AG09309 (cell line): ENCODE measurements at regions not wholly inside any gene's neighbourhood (a gene's known extent, or its start where the extent isn't known, plus 50 kb on each side); places are given as distances from the start of the nearest gene placed in this dataset.

Source experiments
- DNase-seq: peaks from one replicate; pipeline ENCODE4 v3.0.0-alpha.2; 2010; ENCODE audit warnings: low read depth
- H3K4me3 ChIP-seq: 2 replicates; pipeline ENCODE4 v1.5.1; 2011; ENCODE audit warnings: mild to moderate bottlenecking, low read depth, low read length, moderate library complexity; ENCODE audit not compliant: control insufficient read depth
- CTCF ChIP-seq: IDR thresholded peaks from 2 replicates; pipeline ENCODE4 v1.5.1; 2011; ENCODE audit warnings: mild to moderate bottlenecking, low read depth, low read length, inconsistent platforms; ENCODE audit not compliant: insufficient read depth, control insufficient read depth; ENCODE audit errors: missing control alignments

DNA sequence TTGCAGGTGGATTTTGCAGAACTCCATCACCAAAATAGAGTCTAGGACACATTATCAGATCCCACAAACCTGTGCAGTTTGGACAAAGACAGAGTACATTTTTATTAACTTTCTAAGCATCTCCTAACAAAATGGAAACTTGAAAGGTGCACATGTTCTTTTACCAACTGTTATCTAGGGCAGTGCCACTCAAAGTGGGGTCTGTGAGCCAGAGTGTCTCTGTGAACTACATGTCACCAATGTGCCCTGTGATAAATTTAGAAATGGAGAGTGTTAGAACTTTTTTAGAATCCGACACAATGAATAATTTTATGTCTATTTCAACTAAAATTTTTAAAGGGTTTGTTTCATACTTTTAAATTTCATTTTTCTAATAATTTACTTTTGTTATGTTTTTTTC, 68.4 kb upstream of the TMC3 start:
- no peak overlapping the region for H3K4me3 ChIP-seq
- no peak for DNase-seq
- TF ChIP-seq CTCF = no peak

DNA sequence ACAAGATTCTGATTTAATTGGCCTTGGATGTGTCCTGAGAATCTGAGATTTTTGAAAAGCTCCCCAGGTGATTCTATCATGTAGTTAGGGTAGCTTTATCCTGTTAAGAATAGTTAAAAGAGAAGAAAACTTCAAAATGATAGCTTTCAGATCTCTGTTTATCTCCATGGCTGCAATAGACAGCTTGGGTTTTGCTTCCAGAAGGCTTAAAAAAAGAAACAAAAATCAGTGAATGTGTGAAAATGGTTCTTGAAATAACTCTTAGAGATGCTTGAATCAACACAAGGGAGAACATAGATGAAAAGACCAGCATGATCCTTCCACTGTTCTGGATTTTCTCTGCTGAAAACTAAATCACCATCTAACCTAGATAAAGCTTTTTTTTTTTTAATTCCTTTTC, 60.8 kb upstream of the TMC3 start:
- DNase-seq = no peak
- no peak for TF ChIP-seq CTCF
- no peak overlapping the region for H3K4me3 ChIP-seq

- no peak for TF ChIP-seq CTCF
- no peak for DNase-seq
- no peak overlapping the region for H3K4me3 ChIP-seq
These were observed 59.4 kb upstream of the TMC3 start for GRCh38 chr15:81433462-81433861.

DNA sequence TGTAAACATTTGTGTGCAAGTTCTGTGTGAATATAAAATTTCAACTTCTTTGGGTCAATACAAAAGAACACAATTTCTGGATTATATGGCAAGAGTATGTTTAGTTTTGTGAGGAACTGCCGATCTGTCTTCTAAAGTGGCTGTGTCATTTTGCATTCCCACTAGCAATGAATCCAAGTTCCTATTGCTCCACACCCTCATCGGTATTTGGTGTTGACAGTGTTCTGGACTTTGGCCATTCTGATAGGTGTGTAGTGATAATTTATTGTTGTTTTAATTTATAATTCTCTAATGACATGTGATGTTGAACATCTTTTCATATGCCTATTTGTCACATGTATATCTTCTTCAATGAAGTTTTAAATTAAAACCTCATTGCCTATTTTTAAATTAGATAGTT, 58.2 kb upstream of the TMC3 start:
- no peak overlapping the region for H3K4me3 ChIP-seq
- no peak for DNase-seq
- no peak for TF ChIP-seq CTCF

DNA sequence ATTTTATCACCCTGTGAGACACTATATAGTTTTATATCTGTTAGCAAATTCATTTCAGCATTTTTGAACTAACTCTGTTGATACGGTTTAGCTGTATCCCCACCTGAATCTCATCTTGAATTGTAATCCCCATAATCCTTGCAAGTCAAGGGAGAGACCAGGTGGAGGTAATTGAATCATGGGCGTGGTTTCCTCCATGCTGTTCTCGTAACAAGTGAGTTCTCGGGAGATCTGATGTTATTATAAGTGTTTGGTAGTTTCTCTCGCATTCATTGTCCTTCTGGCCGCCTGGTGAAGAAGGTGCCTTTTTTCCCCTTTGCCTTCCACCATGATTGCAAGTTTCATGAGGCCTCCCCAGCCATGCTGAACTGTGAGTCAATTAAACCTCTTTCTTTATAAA, 53.2 kb upstream of the TMC3 start:
- DNase-seq = no peak
- TF ChIP-seq CTCF = no peak
- no peak overlapping the region for H3K4me3 ChIP-seq

GRCh38 chr15:81425905-81426304, 51.9 kb upstream of the TMC3 start:
- no peak for TF ChIP-seq CTCF
- H3K4me3 ChIP-seq = no peak overlapping the region
- no peak for DNase-seq
